Keratinocyte (primary cell): ENCODE measurements at regions not wholly inside any gene's neighbourhood (a gene's known extent, or its start where the extent isn't known, plus 50 kb on each side); places are given as distances from the start of the nearest gene placed in this dataset.

Experiments
- DNase-seq: peaks from one replicate; pipeline ENCODE4 v3.0.0-alpha.2; 2011; ENCODE audit warnings: low read depth, missing footprints, low spot score
- FAIRE-seq: peaks from 2 replicates; lab custom pipeline; 2011; peaks lifted over from hg19 to GRCh38; lab: Jason Lieb, UNC
- H2AFZ ChIP-seq: 2 replicates; pipeline ENCODE4 v1.6.0; 2012; ENCODE audit warnings: low read length, control low read depth, inconsistent platforms; ENCODE audit not compliant: control insufficient read depth
- H3K27ac ChIP-seq: 2 replicates; pipeline ENCODE4 v1.5.1; 2011; ENCODE audit warnings: low read length; ENCODE audit not compliant: control insufficient read depth, insufficient read depth
- H3K27me3 ChIP-seq: 3 replicates; pipeline ENCODE4 v1.6.0; 2011; ENCODE audit warnings: low read length; ENCODE audit not compliant: control insufficient read depth, insufficient read depth; ENCODE audit errors: extremely low read depth
- H3K36me3 ChIP-seq, 2 experiments: 2 replicates in 1 of 2; 3 replicates in 1 of 2; pipeline ENCODE4 v1.5.1; 2011; ENCODE audit warnings: low read length in 2 of 2, mild to moderate bottlenecking in 1 of 2; ENCODE audit not compliant: control insufficient read depth in 2 of 2, insufficient read depth in 2 of 2; ENCODE audit errors: extremely low read depth in 1 of 2
- H3K4me1 ChIP-seq: 3 replicates; pipeline ENCODE4 v1.5.1; 2011; ENCODE audit warnings: low read length; ENCODE audit not compliant: control insufficient read depth, insufficient read depth; ENCODE audit errors: extremely low read depth
- H3K4me2 ChIP-seq: 3 replicates; pipeline ENCODE4 v1.6.0; 2011; ENCODE audit warnings: low read depth, low read length; ENCODE audit not compliant: control insufficient read depth, insufficient read depth; ENCODE audit errors: extremely low read depth
- H3K4me3 ChIP-seq, 3 experiments: fragments of 200-600 bp in 1 of 3; sonication (generic) in 1 of 3; 2 replicates in 2 of 3; 3 replicates in 1 of 3; pipeline ENCODE4 v1.5.1; 2011 to 2016; ENCODE audit warnings: low read length in 3 of 3, mild to moderate bottlenecking in 3 of 3, control low read depth in 2 of 3, inconsistent platforms in 1 of 3, low read depth in 1 of 3, mixed read lengths in 1 of 3, mixed run types in 1 of 3, moderate library complexity in 1 of 3; ENCODE audit not compliant: control insufficient read depth in 2 of 3, insufficient read depth in 2 of 3; ENCODE audit errors: extremely low read depth in 1 of 3
- H3K79me2 ChIP-seq: 2 replicates; pipeline ENCODE4 v1.6.0; 2012; ENCODE audit warnings: low read length; ENCODE audit not compliant: control insufficient read depth, insufficient read depth
- H3K9ac ChIP-seq: 3 replicates; pipeline ENCODE4 v1.6.0; 2011; ENCODE audit warnings: low read length; ENCODE audit not compliant: control insufficient read depth, insufficient read depth; ENCODE audit errors: extremely low read depth
- H3K9me1 ChIP-seq: 3 replicates; pipeline ENCODE4 v1.6.0; 2011; ENCODE audit warnings: low read length; ENCODE audit not compliant: control insufficient read depth, insufficient read depth; ENCODE audit errors: extremely low read depth
- H3K9me3 ChIP-seq: 2 replicates; pipeline ENCODE4 v1.5.1; 2012; ENCODE audit warnings: low read depth, low read length; ENCODE audit not compliant: control insufficient read depth
- H4K20me1 ChIP-seq: 3 replicates; pipeline ENCODE4 v1.6.0; 2011; ENCODE audit warnings: low read length; ENCODE audit not compliant: control insufficient read depth, insufficient read depth; ENCODE audit errors: extremely low read depth
- CTCF ChIP-seq, 3 experiments: IDR thresholded peaks in 1 of 3; conservative IDR thresholded peaks in 1 of 3; optimal IDR thresholded peaks in 1 of 3; 2 replicates in 2 of 3; 3 replicates in 1 of 3; pipeline versions ENCODE3 to v1.5.1; 2011; ENCODE audit warnings: low read length in 3 of 3, mild to moderate bottlenecking in 3 of 3, moderate library complexity in 2 of 3, control low read depth in 1 of 3, inconsistent platforms in 1 of 3; ENCODE audit not compliant: insufficient read depth in 2 of 3; ENCODE audit errors: extremely low read depth in 1 of 3
- EZH2 ChIP-seq: IDR thresholded peaks from one replicate; pipeline ENCODE4 v1.6.1; 2012; ENCODE audit warnings: inconsistent platforms, mild to moderate bottlenecking, low read length, moderate library complexity
- dilution Hi-C: fragments of 300-500 bp; cut with MboI; formaldehyde crosslinking; loops from one replicate; pipeline ENCODE4 v1.7.0; 2020; ENCODE audit warnings: low sequenced_read_pairs; ENCODE audit not compliant: extremely low pct_ligation_motif_present

- dilution Hi-C loops, result no loop called here
Observed at GRCh38 chr1:81420760-81421159, 380.0 kb upstream of the ADGRL2 start.

GRCh38 chr1:81414488-81415015 lies 386.2 kb upstream of the ADGRL2 start:
- Histone ChIP-seq H3K9ac (no peak overlapping the region), H3K9me1 (no peaks in the 10 kb centered on the region), H3K27me3 (no peaks in the 10 kb centered on the region), H4K20me1 (no peaks in the 10 kb centered on the region), H3K4me1 (no peaks in the 10 kb centered on the region), H3K4me3 (no peak overlapping the region), H3K9me3 (no peaks in the 10 kb centered on the region), H3K4me2 (no peak overlapping the region), H3K36me3 (no peaks in the 10 kb centered on the region), H3K27ac (no peak overlapping the region), H2AFZ (no peak overlapping the region), H3K79me2 (no peaks in the 10 kb centered on the region)
- dilution Hi-C loops, result no loop called here
- no peak for DNase-seq
- no peak for FAIRE-seq
- no peak for TF ChIP-seq EZH2
- peak; percentile 56 to 82 (median 59) for TF ChIP-seq CTCF (optimal IDR thresholded peaks at IDR 0.05 in 1 of 3, IDR thresholded peaks at IDR 0.05 in 1 of 3, conservative IDR thresholded peaks at IDR 0.05 in 1 of 3; ENCODE audit: extremely low read depth in 1 of 3, insufficient read depth in 2 of 3, low read length in 3 of 3)

More at GRCh38 chr1:81420760-81421159, 380.0 kb upstream of the ADGRL2 start:
- Histone ChIP-seq H3K36me3 (no peaks in the 10 kb centered on the region), H3K9ac (no peak overlapping the region), H3K9me3 (no peaks in the 10 kb centered on the region), H2AFZ (no peak overlapping the region), H3K79me2 (no peaks in the 10 kb centered on the region), H3K9me1 (no peaks in the 10 kb centered on the region), H4K20me1 (no peaks in the 10 kb centered on the region), H3K27ac (no peak overlapping the region), H3K4me1 (no peaks in the 10 kb centered on the region), H3K4me3 (no peak overlapping the region), H3K27me3 (no peaks in the 10 kb centered on the region), H3K4me2 (no peak overlapping the region)
- DNase-seq (no peak), FAIRE-seq (no peak)
- TF ChIP-seq EZH2 (no peak), CTCF (optimal IDR thresholded peaks at IDR 0.05 in 1 of 3, IDR thresholded peaks at IDR 0.05 in 1 of 3, conservative IDR thresholded peaks at IDR 0.05 in 1 of 3; ENCODE audit: extremely low read depth in 1 of 3, insufficient read depth in 2 of 3, low read length in 3 of 3) (no peak)
